ENCODE measurements at regions not wholly inside any gene's neighbourhood (a gene's known extent, or its start where the extent isn't known, plus 50 kb on each side); places are given as distances from the start of the nearest gene placed in this dataset.

GRCh38 chr6:164579035-164579434 is 730.4 kb downstream of the C6orf118 start:
- Histone ChIP-seq H3K9ac (ENCODE audit: low read depth, low read length, poor library complexity, severe bottlenecking) (no peak overlapping the region), H2AFZ (ENCODE audit: low read length) (no peak overlapping the region), H3K9me2 (replicated peaks; ENCODE audit: low read depth, low read length) (no peaks in the 10 kb centered on the region), H3K36me3 (ENCODE audit: insufficient read depth, low read length) (no peaks in the 10 kb centered on the region), H3F3A (ENCODE audit: low read depth) (no peaks in the 10 kb centered on the region), H3K79me2 (ENCODE audit: insufficient read depth, low read length) (no peaks in the 10 kb centered on the region), H3K4me3 (ENCODE audit: low read length, poor library complexity, severe bottlenecking) (no peak overlapping the region), H3K27me3 (ENCODE audit: insufficient read depth, low read length, poor library complexity, severe bottlenecking) (no peaks in the 10 kb centered on the region), H3K4me2 (ENCODE audit: low read depth, low read length, poor library complexity, severe bottlenecking) (no peak overlapping the region), H3K9me3 (ENCODE audit: insufficient read depth, low read depth, low read length) (peaks cover 3% of the 10 kb centered on the region; the same call in 1 of the 2 replicates), H3K4me1 (ENCODE audit: insufficient read depth, low read length, poor library complexity, severe bottlenecking) (no peaks in the 10 kb centered on the region), H4K20me1 (ENCODE audit: insufficient read depth, low read length, poor library complexity, severe bottlenecking) (no peaks in the 10 kb centered on the region)
- TF ChIP-seq CTCF (conservative IDR thresholded peaks at IDR 0.05; ENCODE audit: low read length) (no peak), EZH2phosphoT487 (IDR thresholded peaks at IDR 0.05; ENCODE audit: borderline replicate concordance) (no peak)

GRCh38 chr6:164578616-164579015 is 730.8 kb downstream of the C6orf118 start:
- H3K9me3 ChIP-seq (ENCODE audit: insufficient read depth, low read depth, low read length) = peaks cover 3% of the 10 kb centered on the region; the same call in 1 of the 2 replicates
- no peak overlapping the region for H3K4me3 ChIP-seq (ENCODE audit: low read length, poor library complexity, severe bottlenecking)
- no peaks in the 10 kb centered on the region for H4K20me1 ChIP-seq (ENCODE audit: insufficient read depth, low read length, poor library complexity, severe bottlenecking)
- H3K4me1 ChIP-seq (ENCODE audit: insufficient read depth, low read length, poor library complexity, severe bottlenecking) = no peaks in the 10 kb centered on the region
- H3K27me3 ChIP-seq (ENCODE audit: insufficient read depth, low read length, poor library complexity, severe bottlenecking) = no peaks in the 10 kb centered on the region
- no peaks in the 10 kb centered on the region for H3K36me3 ChIP-seq (ENCODE audit: insufficient read depth, low read length)
- no peak for TF ChIP-seq EZH2phosphoT487 (IDR thresholded peaks at IDR 0.05; ENCODE audit: borderline replicate concordance)
- H3F3A ChIP-seq (ENCODE audit: low read depth) = no peaks in the 10 kb centered on the region
- H2AFZ ChIP-seq (ENCODE audit: low read length) = no peak overlapping the region
- H3K9ac ChIP-seq (ENCODE audit: low read depth, low read length, poor library complexity, severe bottlenecking) = no peak overlapping the region
- H3K79me2 ChIP-seq (ENCODE audit: insufficient read depth, low read length) = no peaks in the 10 kb centered on the region
- H3K4me2 ChIP-seq (ENCODE audit: low read depth, low read length, poor library complexity, severe bottlenecking) = no peak overlapping the region
- H3K9me2 ChIP-seq (replicated peaks; ENCODE audit: low read depth, low read length) = no peaks in the 10 kb centered on the region

- Histone ChIP-seq H3K4me3 (ENCODE audit: low read length, poor library complexity, severe bottlenecking) (no peak overlapping the region), H3K9ac (ENCODE audit: low read depth, low read length, poor library complexity, severe bottlenecking) (no peak overlapping the region), H3K9me3 (ENCODE audit: insufficient read depth, low read depth, low read length) (no peaks in the 10 kb centered on the region; the same call in 1 of the 2 replicates), H4K20me1 (ENCODE audit: insufficient read depth, low read length, poor library complexity, severe bottlenecking) (no peaks in the 10 kb centered on the region), H3K36me3 (ENCODE audit: insufficient read depth, low read length) (no peaks in the 10 kb centered on the region), H3K9me2 (replicated peaks; ENCODE audit: low read depth, low read length) (no peaks in the 10 kb centered on the region), H3F3A (ENCODE audit: low read depth) (no peaks in the 10 kb centered on the region), H3K4me1 (ENCODE audit: insufficient read depth, low read length, poor library complexity, severe bottlenecking) (no peaks in the 10 kb centered on the region), H3K79me2 (ENCODE audit: insufficient read depth, low read length) (no peaks in the 10 kb centered on the region), H2AFZ (ENCODE audit: low read length) (no peak overlapping the region), H3K27me3 (ENCODE audit: insufficient read depth, low read length, poor library complexity, severe bottlenecking) (no peaks in the 10 kb centered on the region), H3K4me2 (ENCODE audit: low read depth, low read length, poor library complexity, severe bottlenecking) (no peak overlapping the region)
- TF ChIP-seq EZH2phosphoT487 (IDR thresholded peaks at IDR 0.05; ENCODE audit: borderline replicate concordance) (no peak), CTCF (conservative IDR thresholded peaks at IDR 0.05; ENCODE audit: low read length) (no peak)
Measured at GRCh38 chr6:164570801-164571200, 738.6 kb downstream of the C6orf118 start.

- Histone ChIP-seq H4K20me1 (ENCODE audit: insufficient read depth, low read length, poor library complexity, severe bottlenecking) (no peaks in the 10 kb centered on the region), H3K27me3 (ENCODE audit: insufficient read depth, low read length, poor library complexity, severe bottlenecking) (no peaks in the 10 kb centered on the region), H3K4me2 (ENCODE audit: low read depth, low read length, poor library complexity, severe bottlenecking) (no peak overlapping the region), H3K9me3 (ENCODE audit: insufficient read depth, low read depth, low read length) (no peaks in the 10 kb centered on the region; the same call in 1 of the 2 replicates), H3K9me2 (replicated peaks; ENCODE audit: low read depth, low read length) (no peaks in the 10 kb centered on the region), H3K4me1 (ENCODE audit: insufficient read depth, low read length, poor library complexity, severe bottlenecking) (no peaks in the 10 kb centered on the region), H3K79me2 (ENCODE audit: insufficient read depth, low read length) (no peaks in the 10 kb centered on the region), H3K9ac (ENCODE audit: low read depth, low read length, poor library complexity, severe bottlenecking) (no peak overlapping the region), H2AFZ (ENCODE audit: low read length) (no peak overlapping the region), H3F3A (ENCODE audit: low read depth) (no peaks in the 10 kb centered on the region), H3K36me3 (ENCODE audit: insufficient read depth, low read length) (no peaks in the 10 kb centered on the region), H3K4me3 (ENCODE audit: low read length, poor library complexity, severe bottlenecking) (no peak overlapping the region)
- no peak for TF ChIP-seq EZH2phosphoT487 (IDR thresholded peaks at IDR 0.05; ENCODE audit: borderline replicate concordance)
- no peak for TF ChIP-seq CTCF (conservative IDR thresholded peaks at IDR 0.05; ENCODE audit: low read length)
Measured at GRCh38 chr6:164569509-164569908, 739.9 kb downstream of the C6orf118 start.
